ENCODE measurements at regions not wholly inside any gene's neighbourhood (a gene's known extent, or its start where the extent isn't known, plus 50 kb on each side); places are given as distances from the start of the nearest gene placed in this dataset.

- intact Hi-C loops (cut with DNase I), result loop anchor here in 8 of 10 donors (5.0 to 10.0 kb wide), 2 partner anchors 335 to 618 kb away; partner anchors contain the start of gene KCND2 (in 7 of the 8)
- ATAC-seq (no peak), DNase-seq (no peak)
- H3K27me3 ChIP-seq, result peaks cover 0 to 4% (median 0%) of the 10 kb centered on the region in 7 donors
- no peak overlapping the region for H3K27ac ChIP-seq
- WGBS, 2 donors, result 65 to 75% methylated on average over 2 of the region's 2 CpGs
- no peaks in the 10 kb centered on the region for H3K4me1 ChIP-seq
- no peaks in the 10 kb centered on the region for H3K9me3 ChIP-seq
- no peak for TF ChIP-seq CTCF (IDR thresholded peaks at IDR 0.05)
- no peak overlapping the region for H3K4me3 ChIP-seq
- H3K36me3 ChIP-seq, result no peaks in the 10 kb centered on the region
Observed at GRCh38 chr7:119936836-119937235, 336.1 kb upstream of the KCND2 start.

- 71 to 74% methylated on average over 3 of the region's 3 CpGs for WGBS, 2 donors
- intact Hi-C loops (cut with DNase I), result loop anchor here in 8 of 10 donors (5.0 to 10.0 kb wide), 2 partner anchors 335 to 617 kb away; partner anchors contain the start of gene KCND2 (in 7 of the 8)
- no peak for ATAC-seq
Observed at GRCh38 chr7:119937745-119938144, 335.2 kb upstream of the KCND2 start.

GRCh38 chr7:119943942-119944600 is 328.9 kb upstream of the KCND2 start:
- no peaks in the 10 kb centered on the region for H3K9me3 ChIP-seq
- TF ChIP-seq CTCF (IDR thresholded peaks at IDR 0.05), result no peak
- no peaks in the 10 kb centered on the region for H3K27me3 ChIP-seq
- ATAC-seq (no peak), DNase-seq (no peak)
- 70 to 77% methylated on average over 5 of the region's 5 CpGs for WGBS, 2 donors
- H3K36me3 ChIP-seq, result no peaks in the 10 kb centered on the region
- no peak overlapping the region for H3K4me3 ChIP-seq
- H3K4me1 ChIP-seq, result no peaks in the 10 kb centered on the region
- intact Hi-C loops (cut with DNase I), result no loop called here
- no peak overlapping the region for H3K27ac ChIP-seq

More at GRCh38 chr7:119937745-119938144, 335.2 kb upstream of the KCND2 start:
- Histone ChIP-seq H3K36me3 (no peaks in the 10 kb centered on the region), H3K27ac (no peak overlapping the region), H3K4me3 (no peak overlapping the region), H3K9me3 (no peaks in the 10 kb centered on the region), H3K4me1 (no peaks in the 10 kb centered on the region), H3K27me3 (peaks cover 0 to 4% (median 0%) of the 10 kb centered on the region in 7 donors)
- DNase-seq, result no peak
- no peak for TF ChIP-seq CTCF (IDR thresholded peaks at IDR 0.05)

- no peaks in the 10 kb centered on the region for H3K36me3 ChIP-seq
- no peaks in the 10 kb centered on the region for H3K4me1 ChIP-seq
- no peak for DNase-seq
- intact Hi-C loops (cut with DNase I), result no loop called here
- H3K27me3 ChIP-seq, result no peaks in the 10 kb centered on the region
- H3K9me3 ChIP-seq, result no peaks in the 10 kb centered on the region
- no peak overlapping the region for H3K27ac ChIP-seq
- ATAC-seq, result no peak
- WGBS, 2 donors, result 42 to 58% methylated on average over 1 of the region's 1 CpG
- no peak for TF ChIP-seq CTCF (IDR thresholded peaks at IDR 0.05)
- H3K4me3 ChIP-seq, result no peak overlapping the region
Observed at GRCh38 chr7:119944601-119944972, 328.4 kb upstream of the KCND2 start.

Data from heart right ventricle (tissue), 16 donors.